Vagina (tissue), 2 donors: ENCODE measurements at regions not wholly inside any gene's neighbourhood (a gene's known extent, or its start where the extent isn't known, plus 50 kb on each side); places are given as distances from the start of the nearest gene placed in this dataset.

Experiments used
- CTCF ChIP-seq, 3 experiments: fragments of 450-650 bp in 2 of 3; fragments of 200-600 bp in 1 of 3; sonication (generic) in 1 of 3; IDR thresholded peaks; one replicate each; pipeline ENCODE4 v1.5.1; 2017 to 2019; ENCODE audit warnings: antibody characterized with exemption in 3 of 3, mild to moderate bottlenecking in 2 of 3, moderate library complexity in 2 of 3
- POLR2A ChIP-seq, 2 donors: fragments of 450-650 bp; IDR thresholded peaks; one replicate each; pipeline ENCODE4 v1.6.1; 2017; ENCODE audit warnings: antibody characterized with exemption in 2 of 2, mild to moderate bottlenecking in 2 of 2, moderate library complexity in 2 of 2
- POLR2AphosphoS5 ChIP-seq, 2 donors: sonication (generic); formaldehyde crosslinking; IDR thresholded peaks; one replicate each; pipeline ENCODE4 v1.9.0; 2017; ENCODE audit warnings: antibody characterized with exemption in 2 of 2, mild to moderate bottlenecking in 2 of 2, low read depth in 1 of 2; ENCODE audit not compliant: insufficient read depth in 1 of 2

- TF ChIP-seq CTCF (IDR thresholded peaks at IDR 0.05): no peak
- TF ChIP-seq POLR2AphosphoS5 (IDR thresholded peaks at IDR 0.05; ENCODE audit: insufficient read depth in 1 of 2, low read depth in 1 of 2): no peak
- no peak for TF ChIP-seq POLR2A (IDR thresholded peaks at IDR 0.05)
These were observed 234.3 kb downstream of the ETAA1 start for GRCh38 chr2:67631483-67631882.
